ENCODE measurements at regions not wholly inside any gene's neighbourhood (a gene's known extent, or its start where the extent isn't known, plus 50 kb on each side); places are given as distances from the start of the nearest gene placed in this dataset.

GRCh38 chr1:228684607-228685006 lies 50.7 kb upstream of the RHOU start:
- no peak for TF ChIP-seq TAF1 (IDR thresholded peaks at IDR 0.05; ENCODE audit: borderline replicate concordance, insufficient read depth, low read length)
- TF ChIP-seq POLR2AphosphoS5 (IDR thresholded peaks at IDR 0.05; ENCODE audit: low read depth, low read length) = no peak
- no peak for TF ChIP-seq SIN3A (IDR thresholded peaks at IDR 0.05; ENCODE audit: borderline replicate concordance, insufficient read depth, low read length)
- TF ChIP-seq REST (IDR thresholded peaks at IDR 0.05; ENCODE audit: insufficient read depth in 1 of 2, low read depth in 2 of 2, low read length in 2 of 2) = no peak
- no peak for TF ChIP-seq FOXP2 (optimal IDR thresholded peaks at IDR 0.05; ENCODE audit: borderline replicate concordance, extremely low read depth, extremely low read length, insufficient read depth)

GRCh38 chr1:228685081-228685660 lies 50.1 kb upstream of the RHOU start:
- no peak for TF ChIP-seq TAF1 (IDR thresholded peaks at IDR 0.05; ENCODE audit: borderline replicate concordance, insufficient read depth, low read length)
- TF ChIP-seq SIN3A (IDR thresholded peaks at IDR 0.05; ENCODE audit: borderline replicate concordance, insufficient read depth, low read length) = no peak
